ENCODE measurements at regions not wholly inside any gene's neighbourhood (a gene's known extent, or its start where the extent isn't known, plus 50 kb on each side); places are given as distances from the start of the nearest gene placed in this dataset.

DNA sequence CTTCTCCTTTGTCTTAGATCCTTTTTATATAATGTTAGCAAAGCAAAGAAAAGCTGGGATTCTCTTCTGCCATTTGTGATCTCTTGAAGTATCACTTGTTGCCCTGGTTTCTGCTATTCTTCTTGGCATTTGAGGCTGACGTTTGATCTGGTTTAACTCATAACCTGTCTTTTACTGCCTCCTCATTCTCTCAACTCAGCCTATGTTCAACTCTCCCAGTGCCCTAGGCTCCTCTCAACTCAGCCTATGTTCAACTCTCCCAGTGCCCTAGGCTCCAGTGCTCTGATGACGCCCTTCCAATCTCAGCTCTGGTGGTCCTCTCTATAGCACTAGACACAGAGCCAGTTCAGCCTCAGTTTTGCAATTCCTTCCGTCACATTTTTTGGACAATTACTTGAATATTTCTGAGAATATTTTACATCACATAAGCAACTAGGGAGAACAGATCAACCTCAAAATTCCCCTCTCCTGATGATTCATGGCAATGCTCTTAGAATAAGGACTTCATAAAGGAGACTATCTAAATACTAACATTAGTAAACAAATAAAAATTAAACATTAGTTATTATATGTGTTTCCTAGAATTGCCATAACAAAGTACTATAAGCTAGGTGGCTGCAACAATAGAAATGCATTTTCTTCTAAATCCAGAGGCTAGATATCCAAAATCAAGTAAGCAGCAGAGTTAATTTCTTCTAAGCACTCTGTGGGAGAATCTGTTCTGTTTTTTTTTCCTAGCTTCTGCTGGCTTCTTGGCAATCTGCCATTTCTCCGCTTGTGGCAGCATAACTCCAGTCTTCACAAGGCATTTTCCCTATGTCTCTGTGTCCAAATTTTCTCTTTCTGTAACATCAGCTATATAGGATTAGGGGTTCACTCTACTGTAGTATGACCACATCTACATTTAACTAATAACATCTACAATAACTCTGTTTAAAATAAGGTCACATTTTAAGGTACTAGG lies 662.1 kb upstream of the FTMT start:
- DNase-seq (ENCODE audit: low read depth): peak; percentile 34

- no peak for DNase-seq (ENCODE audit: low read depth)
Observed at GRCh38 chr5:121199216-121199999, 652.3 kb upstream of the FTMT start.

DNA sequence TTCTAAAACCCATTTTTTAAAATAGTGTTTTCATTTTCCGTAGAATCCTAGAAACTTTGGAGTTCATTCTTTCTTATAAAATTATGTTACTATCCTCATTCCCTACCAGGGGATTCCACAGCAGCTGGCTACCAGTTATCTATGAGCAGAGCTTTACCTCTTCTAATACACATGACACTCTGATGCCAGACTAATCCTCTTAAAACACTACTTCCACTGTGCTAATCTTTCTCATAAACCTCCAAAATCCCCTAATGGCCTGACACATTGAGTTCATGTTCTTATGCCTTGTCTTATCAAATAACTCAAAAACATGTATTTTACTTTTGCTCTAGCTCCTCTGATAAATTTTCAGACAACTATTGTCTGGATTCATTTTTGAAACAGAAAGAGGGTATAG lies 633.6 kb upstream of the FTMT start:
- DNase-seq (ENCODE audit: low read depth): no peak

- DNase-seq (ENCODE audit: low read depth): no peak
Observed at GRCh38 chr5:121221483-121221882, 630.2 kb upstream of the FTMT start.

- no peak for DNase-seq (ENCODE audit: low read depth)
Observed at GRCh38 chr5:121226765-121227164, 624.9 kb upstream of the FTMT start.

DNA sequence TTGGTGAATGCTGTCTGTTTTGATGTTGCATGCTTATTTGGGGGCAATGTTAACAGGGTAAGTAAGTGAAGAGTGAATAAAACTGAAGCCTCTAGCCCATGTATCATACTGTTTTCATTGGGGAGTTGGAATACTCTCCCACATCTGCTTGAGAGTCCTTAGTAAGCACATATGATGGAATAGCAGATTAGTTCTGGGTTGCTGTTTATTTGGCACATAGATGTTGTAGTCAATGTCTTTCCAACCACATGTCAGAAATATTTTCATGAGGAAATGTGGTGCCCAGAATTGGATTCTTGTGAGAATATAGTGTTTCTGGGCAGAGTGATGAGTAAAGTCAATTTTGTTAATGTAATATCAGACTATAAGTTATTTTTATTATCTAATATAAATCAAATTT lies 611.7 kb upstream of the FTMT start:
- no peak for DNase-seq (ENCODE audit: low read depth)

DNA sequence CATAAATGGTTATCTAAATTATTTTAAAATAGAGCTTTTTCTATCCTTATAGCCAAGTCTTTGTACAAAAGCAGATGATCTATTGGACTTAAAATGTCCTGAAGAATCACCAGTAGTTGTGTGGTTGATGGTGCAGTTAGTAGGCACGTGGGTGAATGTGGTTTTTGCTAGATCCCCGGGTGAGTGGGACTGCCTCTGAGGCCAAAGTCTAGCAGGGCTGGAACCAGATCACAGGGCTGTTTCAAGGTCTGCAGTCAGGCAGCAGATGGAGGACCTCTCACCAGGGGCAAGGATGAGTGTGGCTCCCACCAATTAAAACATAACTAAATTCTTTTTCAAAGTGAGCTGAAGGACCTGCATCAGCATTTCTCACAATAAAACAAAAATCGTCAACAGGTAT lies 604.7 kb upstream of the FTMT start:
- DNase-seq (ENCODE audit: low read depth): no peak

GRCh38 chr5:121251954-121252353 lies 599.7 kb upstream of the FTMT start:
- DNase-seq (ENCODE audit: low read depth): peak; percentile 88

GRCh38 chr5:121257621-121258020 lies 594.1 kb upstream of the FTMT start:
- DNase-seq (ENCODE audit: low read depth): no peak

DNA sequence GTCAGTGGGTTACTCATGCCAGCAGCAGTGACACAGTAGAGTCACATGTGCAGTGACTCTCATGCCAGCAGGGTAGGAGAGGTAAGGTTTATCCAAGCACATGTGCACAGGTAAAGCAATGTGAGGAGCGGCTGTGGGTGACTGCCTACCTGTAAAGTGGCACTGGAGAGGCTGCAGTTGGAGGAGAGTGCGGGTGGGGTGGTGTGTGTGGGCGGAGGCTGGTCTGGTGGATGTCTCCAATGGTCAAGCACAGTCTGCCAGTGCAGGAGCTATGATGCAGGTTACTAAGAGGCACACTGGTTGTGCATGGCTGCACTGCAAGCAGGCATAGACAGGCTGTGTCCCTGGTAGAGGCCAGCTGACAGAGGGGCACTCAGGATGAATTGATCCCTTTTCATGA lies 588.2 kb upstream of the FTMT start:
- no peak for DNase-seq (ENCODE audit: low read depth)

DNA sequence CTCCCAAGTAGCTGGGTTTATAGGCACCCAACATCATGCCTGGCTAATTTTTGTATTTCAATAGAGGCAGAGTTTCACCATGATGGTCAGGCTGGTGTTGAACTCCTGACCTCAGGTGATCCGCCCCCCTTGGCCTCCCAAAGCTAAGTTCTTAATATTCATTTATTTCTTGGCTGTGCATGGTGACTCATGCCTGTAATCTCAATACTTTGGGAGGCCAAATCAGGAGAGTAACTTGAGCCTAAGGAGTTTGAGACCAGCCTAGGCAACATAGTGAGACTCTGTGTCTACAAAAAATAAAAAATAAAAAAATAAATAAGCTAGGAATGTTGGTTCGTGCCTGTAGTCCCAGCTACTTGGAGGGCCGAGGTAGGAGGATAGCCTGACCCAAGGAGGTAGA lies 587.1 kb upstream of the FTMT start:
- DNase-seq (ENCODE audit: low read depth): no peak

DNA sequence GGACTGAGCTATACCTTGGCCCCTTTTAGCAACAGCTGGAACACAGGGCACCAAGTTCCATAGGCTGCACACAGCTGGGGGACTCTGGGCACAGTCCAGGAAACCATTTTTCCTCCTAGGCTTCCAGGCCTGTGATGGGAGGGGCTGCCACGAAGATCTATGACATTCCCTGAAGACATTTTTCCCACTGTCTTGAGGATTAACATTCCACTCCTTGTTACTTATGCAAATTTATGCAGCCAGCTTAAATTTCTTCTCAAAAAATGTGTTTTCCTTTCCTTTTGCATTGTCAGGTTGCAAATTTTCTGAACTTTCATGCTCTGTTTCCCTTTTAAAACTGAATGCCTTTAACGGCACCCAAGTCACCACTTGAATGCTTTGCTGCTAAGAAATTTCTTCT lies 580.1 kb upstream of the FTMT start:
- no peak for DNase-seq (ENCODE audit: low read depth)

DNA sequence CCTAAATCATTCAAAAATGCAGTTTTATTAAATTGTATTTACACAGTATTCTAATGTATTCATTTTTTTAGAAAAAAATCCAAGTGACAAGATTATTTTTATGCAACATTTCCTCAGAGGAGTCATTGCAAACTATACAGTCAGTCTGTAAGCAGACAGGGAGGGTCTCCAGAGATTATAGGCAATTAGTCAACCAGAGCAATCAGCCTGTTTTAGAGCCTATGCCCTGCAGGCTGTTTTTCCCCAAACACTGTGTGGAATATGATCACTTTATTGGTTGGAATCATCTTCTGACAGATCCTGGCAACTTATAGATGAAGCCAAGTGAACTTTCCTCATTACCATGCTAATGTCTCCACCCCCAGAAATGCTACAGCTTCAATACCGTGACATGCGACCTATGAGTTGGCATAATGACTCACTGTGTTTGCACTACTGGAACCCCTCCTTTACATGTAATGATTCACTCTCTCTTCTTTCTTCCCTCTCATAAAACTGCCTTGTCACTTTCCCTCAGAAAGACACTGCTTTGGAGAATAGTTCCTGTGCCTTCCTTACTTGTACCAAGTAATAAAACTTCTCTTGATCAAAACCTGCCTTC lies 577.7 kb upstream of the FTMT start:
- DNase-seq (ENCODE audit: low read depth): peak; percentile 95

DNA sequence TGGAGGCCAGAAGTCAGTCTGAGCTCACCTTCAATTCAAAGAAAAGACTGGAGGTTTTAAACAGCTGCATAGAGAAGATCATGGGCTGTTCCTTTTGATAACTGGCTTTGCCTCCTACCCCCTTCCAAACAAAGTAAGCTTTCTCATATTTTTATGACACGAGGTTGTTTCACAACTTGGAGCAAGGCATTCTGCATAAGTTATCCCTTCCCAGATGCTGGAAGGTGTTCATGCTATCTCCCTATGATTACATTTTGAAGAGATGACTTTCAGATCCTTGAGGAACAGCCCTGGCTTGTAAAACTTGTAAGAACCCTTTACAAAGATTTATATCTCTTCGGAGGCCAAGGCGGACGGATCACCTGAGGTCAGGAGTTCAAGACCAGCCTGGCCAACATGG lies 571.9 kb upstream of the FTMT start:
- DNase-seq (ENCODE audit: low read depth): no peak

GRCh38 chr5:121285801-121286521 lies 565.7 kb upstream of the FTMT start:
- DNase-seq (ENCODE audit: low read depth): no peak

DNA sequence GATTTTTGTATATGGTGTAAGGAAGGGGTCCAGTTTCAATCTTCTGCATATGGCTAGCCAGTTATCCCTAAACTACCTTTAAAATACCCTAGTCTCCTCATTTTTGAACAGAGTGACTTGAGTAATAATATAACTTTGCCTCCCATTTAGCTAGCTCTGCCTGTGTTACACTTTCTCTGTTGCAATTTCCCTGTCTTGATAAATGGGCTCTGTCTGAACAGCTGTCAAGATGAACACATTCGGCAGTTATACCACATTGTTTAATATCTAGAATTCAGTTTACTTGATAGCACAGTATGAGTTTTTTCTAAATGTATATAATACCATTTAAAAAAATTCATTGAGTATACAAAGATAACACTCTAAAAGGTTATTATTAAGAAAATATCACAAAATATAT lies 562.9 kb upstream of the FTMT start:
- DNase-seq (ENCODE audit: low read depth): no peak

GRCh38 chr5:121292664-121293063 lies 559.0 kb upstream of the FTMT start:
- DNase-seq (ENCODE audit: low read depth): no peak

DNA sequence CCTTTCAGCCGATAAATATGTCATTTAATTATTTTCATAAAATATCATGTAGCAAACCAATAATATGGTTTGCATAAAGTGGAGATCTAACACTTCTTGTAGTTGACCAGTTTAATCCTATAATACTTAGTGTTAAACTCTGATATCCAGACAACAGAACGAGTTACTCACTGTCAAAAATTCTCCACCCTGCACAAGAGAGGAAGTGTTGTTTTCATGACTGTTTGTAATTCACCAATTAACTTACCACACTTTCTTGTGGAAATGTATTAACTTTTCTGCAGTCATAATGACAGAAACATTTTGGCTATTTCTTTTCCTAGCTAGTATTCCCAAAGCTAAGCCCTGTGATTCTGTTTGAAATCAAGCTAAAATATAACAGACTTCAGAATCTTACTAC lies 555.3 kb upstream of the FTMT start:
- no peak for DNase-seq (ENCODE audit: low read depth)

DNA sequence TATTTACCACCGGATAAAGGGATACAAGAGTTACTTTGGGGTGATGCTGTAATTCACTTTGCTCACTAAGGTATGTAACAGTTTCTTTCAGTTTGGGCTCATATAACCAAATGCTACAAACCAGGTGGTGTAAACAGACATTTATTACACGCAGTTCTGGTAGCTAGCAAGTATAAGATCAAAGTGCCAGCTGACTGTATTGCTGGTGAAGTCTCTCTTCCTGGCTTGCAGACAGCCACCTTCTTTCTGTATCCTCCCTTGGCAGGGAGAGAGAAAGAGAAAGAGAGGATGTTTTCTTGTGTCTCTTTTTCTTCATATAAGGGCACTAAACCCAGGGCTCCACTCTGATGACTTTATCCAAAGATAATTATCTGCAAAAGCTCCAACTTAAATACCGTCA lies 552.5 kb upstream of the FTMT start:
- DNase-seq (ENCODE audit: low read depth): no peak

DNA sequence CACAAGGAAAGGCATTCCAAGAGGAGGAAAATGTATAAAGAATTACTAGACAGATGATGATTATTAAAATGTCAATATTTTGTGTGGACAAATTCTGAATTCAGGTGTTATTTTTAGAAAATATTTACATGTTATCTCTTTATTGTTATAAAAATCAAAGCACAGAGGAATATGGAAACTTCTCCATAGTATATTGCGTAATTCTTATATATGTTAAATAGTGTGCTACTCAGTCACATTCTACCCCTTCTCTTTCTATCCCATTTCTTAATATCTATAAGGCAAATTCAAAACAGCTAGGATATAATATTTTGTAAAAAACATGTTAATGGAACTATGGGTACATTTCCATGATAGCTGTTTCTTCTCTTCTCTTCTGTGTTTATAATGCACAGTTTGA lies 546.8 kb upstream of the FTMT start:
- DNase-seq (ENCODE audit: low read depth): no peak

- no peak for DNase-seq (ENCODE audit: low read depth)
Observed at GRCh38 chr5:121313886-121314285, 537.8 kb upstream of the FTMT start.

DNA sequence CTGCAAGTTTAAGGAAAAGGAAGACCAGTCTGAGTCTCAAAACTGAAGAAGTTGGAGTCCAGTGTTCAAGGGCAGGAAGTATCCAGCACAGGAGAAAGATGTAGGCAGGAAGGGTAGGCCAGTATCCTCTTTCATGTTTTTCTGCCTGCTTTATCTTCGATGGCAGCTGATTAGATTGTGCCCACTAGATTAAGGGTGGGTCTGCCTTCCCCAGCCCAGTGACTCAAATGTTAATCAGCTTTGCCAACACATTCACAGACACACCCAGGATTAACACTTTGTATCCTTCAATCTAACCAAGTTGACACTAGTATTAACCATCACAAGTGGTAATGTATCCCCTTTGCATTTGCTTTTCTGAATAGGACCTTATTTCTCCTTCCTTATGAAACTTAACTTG lies 535.9 kb upstream of the FTMT start:
- DNase-seq (ENCODE audit: low read depth): peak; percentile 23

Measured in HT1080 (cell line).